ENCODE measurements at regions not wholly inside any gene's neighbourhood (a gene's known extent, or its start where the extent isn't known, plus 50 kb on each side); places are given as distances from the start of the nearest gene placed in this dataset.
A peak's percentile ranks its signal among the peaks of the same experiment; 100 is the strongest.
"Not testable (repeated sequence)": the region's sequence is repeated elsewhere in the genome, so short reads cannot be mapped to it uniquely, and the experiment has no call there.

DNA sequence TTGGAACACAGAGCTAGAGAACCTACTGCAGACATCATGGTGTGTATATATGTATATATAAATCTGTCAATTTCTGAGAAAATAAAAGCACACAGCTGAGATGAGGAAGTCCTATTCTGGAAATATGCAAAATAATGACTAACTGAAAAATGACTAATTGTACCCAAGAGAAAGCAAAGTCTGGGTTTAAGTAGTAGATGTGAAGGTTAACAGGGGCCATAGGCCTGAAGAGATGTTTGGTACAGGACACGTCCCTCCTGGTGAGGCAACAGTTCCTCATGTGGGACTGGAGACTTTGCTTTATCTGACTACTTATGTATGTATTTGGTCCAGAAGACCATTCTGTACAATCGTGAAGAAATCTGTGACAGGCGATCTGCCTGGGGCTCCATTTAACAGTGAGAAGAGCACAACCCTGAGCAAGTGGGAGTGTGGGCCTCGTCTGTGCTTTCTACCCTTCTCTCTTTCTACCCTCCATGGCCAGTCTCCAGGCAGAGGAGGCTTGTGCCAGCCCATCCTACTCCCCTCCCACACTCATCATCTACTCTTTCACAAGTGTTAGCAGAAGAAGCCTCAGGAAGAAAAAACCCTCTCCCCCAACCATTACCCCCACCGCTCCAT, 67.5 kb downstream of the SLC41A2 start:
- in situ Hi-C loops (cut with HindIII; ENCODE audit: low sequenced_read_pairs) = no loop called here
- DNase-seq (ENCODE audit: low read depth, low spot score) = no peak
- TF ChIP-seq, protein P1, sequence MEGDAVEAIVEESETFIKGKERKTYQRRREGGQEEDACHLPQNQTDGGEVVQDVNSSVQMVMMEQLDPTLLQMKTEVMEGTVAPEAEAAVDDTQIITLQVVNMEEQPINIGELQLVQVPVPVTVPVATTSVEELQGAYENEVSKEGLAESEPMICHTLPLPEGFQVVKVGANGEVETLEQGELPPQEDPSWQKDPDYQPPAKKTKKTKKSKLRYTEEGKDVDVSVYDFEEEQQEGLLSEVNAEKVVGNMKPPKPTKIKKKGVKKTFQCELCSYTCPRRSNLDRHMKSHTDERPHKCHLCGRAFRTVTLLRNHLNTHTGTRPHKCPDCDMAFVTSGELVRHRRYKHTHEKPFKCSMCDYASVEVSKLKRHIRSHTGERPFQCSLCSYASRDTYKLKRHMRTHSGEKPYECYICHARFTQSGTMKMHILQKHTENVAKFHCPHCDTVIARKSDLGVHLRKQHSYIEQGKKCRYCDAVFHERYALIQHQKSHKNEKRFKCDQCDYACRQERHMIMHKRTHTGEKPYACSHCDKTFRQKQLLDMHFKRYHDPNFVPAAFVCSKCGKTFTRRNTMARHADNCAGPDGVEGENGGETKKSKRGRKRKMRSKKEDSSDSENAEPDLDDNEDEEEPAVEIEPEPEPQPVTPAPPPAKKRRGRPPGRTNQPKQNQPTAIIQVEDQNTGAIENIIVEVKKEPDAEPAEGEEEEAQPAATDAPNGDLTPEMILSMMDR (IDR thresholded peaks at IDR 0.05; ENCODE audit: low read depth, low read length) = no peak
- no peak overlapping the region for H3K4me3 ChIP-seq (ENCODE audit: low read depth, low read length)

DNA sequence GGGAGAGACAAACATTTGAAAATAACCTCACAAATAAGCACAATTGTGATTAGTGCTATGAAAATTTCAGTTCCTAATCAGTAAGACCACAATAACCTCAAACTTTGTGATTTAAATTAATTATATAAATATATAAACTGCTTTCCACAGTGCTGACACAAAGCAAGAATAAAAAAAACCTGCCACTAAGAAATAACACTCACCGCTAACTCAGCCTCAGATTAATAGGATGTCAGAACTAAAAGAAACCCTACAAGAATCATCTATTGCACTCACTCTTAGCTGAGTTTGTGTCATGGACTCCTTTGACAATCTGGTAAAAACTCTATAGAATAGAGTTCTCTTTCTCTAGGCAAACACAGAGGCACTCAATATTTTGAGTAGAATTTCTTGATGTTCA, 68.4 kb downstream of the SLC41A2 start:
- H3K4me3 ChIP-seq (ENCODE audit: low read depth, low read length) = no peak overlapping the region
- in situ Hi-C loops (cut with HindIII; ENCODE audit: low sequenced_read_pairs) = no loop called here
- DNase-seq (ENCODE audit: low read depth, low spot score) = no peak
- TF ChIP-seq, protein P1 (IDR thresholded peaks at IDR 0.05; ENCODE audit: low read depth, low read length) = no peak

DNA sequence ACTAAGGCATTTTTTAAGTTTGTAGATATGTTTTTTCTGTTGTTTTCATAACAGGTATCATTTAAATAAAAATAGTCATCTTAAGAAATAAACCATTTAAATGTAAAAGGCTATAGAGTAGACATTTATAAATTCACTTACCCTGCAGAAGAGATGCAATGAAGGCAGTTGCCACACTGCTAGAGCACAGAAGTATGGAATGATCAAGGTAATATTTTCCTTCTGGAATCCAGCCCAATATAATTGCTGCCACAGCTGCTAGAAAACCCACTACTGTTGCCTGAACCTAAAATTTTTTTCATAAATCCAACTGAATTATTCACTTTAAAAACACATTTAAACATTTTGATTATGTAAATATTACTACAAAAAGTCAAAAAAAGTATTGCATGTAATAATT, 69.2 kb downstream of the SLC41A2 start:
- TF ChIP-seq, protein P1 (IDR thresholded peaks at IDR 0.05; ENCODE audit: low read depth, low read length) = no peak
- in situ Hi-C loops (cut with HindIII; ENCODE audit: low sequenced_read_pairs) = no loop called here
- DNase-seq (ENCODE audit: low read depth, low spot score) = no peak
- H3K4me3 ChIP-seq (ENCODE audit: low read depth, low read length) = no peak overlapping the region

DNA sequence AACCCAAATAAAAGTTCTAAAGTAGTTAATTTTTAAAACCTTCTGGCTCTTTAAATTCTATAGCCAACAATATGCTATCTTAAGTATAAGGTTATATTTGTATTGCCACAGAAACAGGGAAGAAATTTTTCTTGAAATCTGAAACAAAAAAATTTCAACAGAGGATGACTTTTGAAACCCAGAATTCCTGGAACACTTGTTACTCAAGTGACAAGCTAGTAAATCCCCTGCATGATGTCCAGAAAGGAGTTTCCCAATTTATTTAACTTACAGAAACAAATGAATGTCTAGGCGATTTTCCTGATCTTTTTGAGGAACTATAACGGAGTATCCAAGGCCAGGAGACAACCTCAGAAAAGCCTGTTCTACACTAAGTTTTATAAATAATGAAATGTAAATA, 69.6 kb downstream of the SLC41A2 start:
- in situ Hi-C loops (cut with HindIII; ENCODE audit: low sequenced_read_pairs) = no loop called here
- no peak for DNase-seq (ENCODE audit: low read depth, low spot score)
- TF ChIP-seq, protein P1 (IDR thresholded peaks at IDR 0.05; ENCODE audit: low read depth, low read length) = no peak

DNA sequence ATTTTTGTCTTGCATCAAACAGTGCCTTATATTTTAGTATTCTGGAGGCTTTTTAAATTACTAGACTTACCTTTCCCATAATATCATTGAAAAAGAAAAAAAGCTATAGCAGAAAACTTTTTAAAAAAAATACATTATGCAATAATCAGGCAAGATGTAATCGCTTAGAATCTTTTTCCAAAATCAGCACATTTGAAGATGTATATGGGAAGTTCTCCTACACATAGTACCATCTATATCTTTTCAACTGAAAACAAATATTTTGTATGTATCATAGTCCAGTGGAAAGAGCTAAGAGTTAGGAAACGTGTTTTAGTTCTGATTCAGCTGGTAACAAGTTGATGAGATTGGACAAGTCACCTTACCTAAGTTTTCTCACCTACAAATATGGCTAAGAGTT, 70.6 kb downstream of the SLC41A2 start:
- no peak for DNase-seq (ENCODE audit: low read depth, low spot score)
- TF ChIP-seq, protein P1 (IDR thresholded peaks at IDR 0.05; ENCODE audit: low read depth, low read length) = no peak
- no peak overlapping the region for H3K4me3 ChIP-seq (ENCODE audit: low read depth, low read length)
- in situ Hi-C loops (cut with HindIII; ENCODE audit: low sequenced_read_pairs) = no loop called here

More for the DNA sequence above, 69.6 kb downstream of the SLC41A2 start:
- H3K4me3 ChIP-seq (ENCODE audit: low read depth, low read length) = no peak overlapping the region

DNA sequence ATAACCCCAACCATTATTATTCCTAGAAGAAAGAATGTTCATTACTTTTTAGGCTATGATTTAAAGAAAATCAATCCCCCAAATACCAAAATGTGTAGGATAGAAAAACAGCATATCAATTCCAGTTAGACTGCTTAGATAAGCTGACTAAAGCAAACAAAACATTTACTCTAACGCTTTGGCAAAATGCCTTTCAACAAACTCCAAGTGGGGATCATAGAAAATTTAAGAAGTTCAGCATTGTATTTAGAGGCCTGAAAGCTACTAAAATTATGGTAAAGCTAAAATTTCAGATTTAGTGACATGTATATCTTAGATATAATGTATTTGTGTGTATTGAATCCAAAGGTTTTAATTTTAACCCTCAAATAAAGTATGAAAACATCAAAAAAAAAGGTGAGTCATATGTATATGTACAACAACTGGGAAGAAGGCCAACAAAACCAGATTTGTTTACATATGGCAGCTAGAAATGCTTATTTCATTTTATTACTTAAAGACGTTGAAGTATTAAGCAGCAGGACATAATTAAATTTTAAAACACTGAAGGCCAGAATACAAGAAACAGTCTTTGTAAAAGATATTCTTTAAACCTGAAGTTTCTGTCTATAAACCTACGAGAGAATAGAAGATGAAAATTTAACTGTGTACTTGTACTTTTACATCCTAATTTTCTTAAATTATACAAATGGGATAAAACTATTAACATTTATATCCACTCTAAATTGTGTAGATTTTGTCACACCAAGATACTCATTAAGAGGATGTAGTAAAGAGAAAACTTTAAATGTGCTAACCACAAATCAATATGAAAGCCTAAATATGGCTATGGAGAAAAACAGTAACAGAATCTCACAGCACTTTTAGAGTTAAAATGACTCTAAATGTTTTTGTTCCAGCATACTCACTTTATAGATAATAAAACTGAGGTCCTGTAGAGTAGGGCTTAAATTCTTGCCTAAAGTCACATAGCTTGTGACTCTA, 71.4 kb downstream of the SLC41A2 start:
- no peak overlapping the region for H3K4me3 ChIP-seq (ENCODE audit: low read depth, low read length)
- TF ChIP-seq, protein P1 (IDR thresholded peaks at IDR 0.05; ENCODE audit: low read depth, low read length) = no peak
- DNase-seq (ENCODE audit: low read depth, low spot score) = peak; percentile 75
- in situ Hi-C loops (cut with HindIII; ENCODE audit: low sequenced_read_pairs) = no loop called here

DNA sequence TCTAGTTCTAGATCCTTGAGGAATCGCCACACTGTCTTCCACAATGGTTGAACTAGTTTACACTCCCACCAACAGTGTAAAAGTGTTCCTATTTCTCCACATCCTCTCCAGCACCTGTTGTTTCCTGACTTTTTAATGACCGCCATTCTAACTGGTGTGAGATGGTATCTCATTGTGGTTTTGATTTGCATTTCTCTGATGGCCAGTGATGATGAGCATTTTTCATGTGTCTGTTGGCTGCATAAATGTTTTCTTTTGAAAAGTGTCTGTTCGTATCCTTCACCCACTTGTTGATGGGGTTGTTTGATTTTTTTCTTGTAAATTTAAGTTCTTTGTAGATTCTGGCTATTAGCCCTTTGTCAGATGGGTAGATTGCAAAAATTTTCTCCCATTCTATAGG, 79.2 kb downstream of the SLC41A2 start:
- DNase-seq (ENCODE audit: low read depth, low spot score); H3K4me3 ChIP-seq (ENCODE audit: low read depth, low read length); in situ Hi-C loops (cut with HindIII; ENCODE audit: low sequenced_read_pairs): not testable (repeated sequence)
